GM13977 (cell line): ENCODE measurements at regions not wholly inside any gene's neighbourhood (a gene's known extent, or its start where the extent isn't known, plus 50 kb on each side); places are given as distances from the start of the nearest gene placed in this dataset.

Experiments
- DNase-seq: peaks from one replicate; pipeline ENCODE4 v3.0.0; 2012; ENCODE audit warnings: low spot score
- CTCF ChIP-seq: IDR thresholded peaks from 2 replicates; pipeline ENCODE4 v1.5.1; 2012; ENCODE audit warnings: mild to moderate bottlenecking, control low read depth; ENCODE audit not compliant: insufficient read depth; ENCODE audit errors: extremely low read depth, missing control alignments
- in situ Hi-C: fragments of 300-500 bp; cut with MboI; formaldehyde crosslinking; loops from one replicate; pipeline ENCODE4 v1.12.0; 2022; ENCODE audit warnings: low sequenced_read_pairs, low pct_unique_long_range_greater_than_20kb, mixed read lengths, inconsistent platforms; ENCODE audit not compliant: unreplicated experiment

- in situ Hi-C loops: no loop called here
- TF ChIP-seq CTCF: no peak
- DNase-seq: no peak
Measured at GRCh38 chr22:22981670-22982571, 88.4 kb upstream of the GNAZ start.

GRCh38 chr22:22982616-22983015 lies 87.7 kb upstream of the GNAZ start:
- TF ChIP-seq CTCF: no peak
- in situ Hi-C loops: no loop called here

GRCh38 chr22:22983123-22983522 lies 87.2 kb upstream of the GNAZ start:
- TF ChIP-seq CTCF: no peak
- DNase-seq: no peak
- in situ Hi-C loops: no loop called here

More at GRCh38 chr22:22982616-22983015, 87.7 kb upstream of the GNAZ start:
- no peak for DNase-seq

- TF ChIP-seq CTCF: no peak
- DNase-seq: no peak
- in situ Hi-C loops: no loop called here
Measured at GRCh38 chr22:22983816-22984215, 86.5 kb upstream of the GNAZ start.

- TF ChIP-seq CTCF: no peak
- DNase-seq: no peak
- in situ Hi-C loops: no loop called here
Measured at GRCh38 chr22:22984967-22985366, 85.4 kb upstream of the GNAZ start.

GRCh38 chr22:22986008-22986407 lies 84.3 kb upstream of the GNAZ start:
- in situ Hi-C loops: no loop called here
- TF ChIP-seq CTCF: no peak

More at GRCh38 chr22:22986008-22986407, 84.3 kb upstream of the GNAZ start:
- no peak for DNase-seq
